KBM-7 (cell line): ENCODE measurements at regions not wholly inside any gene's neighbourhood (a gene's known extent, or its start where the extent isn't known, plus 50 kb on each side); places are given as distances from the start of the nearest gene placed in this dataset.

ENCODE experiments used
- DNase-seq: peaks from one replicate; pipeline ENCODE4 v3.0.0-alpha.2; 2015
- in situ Hi-C: fragments of 300-500 bp; cut with MboI; formaldehyde crosslinking; loops from 2 replicates; pipeline ENCODE4 v1.14.3; 2020; ENCODE audit warnings: low sequenced_read_pairs, low pct_unique_long_range_greater_than_20kb, mixed read lengths

DNA sequence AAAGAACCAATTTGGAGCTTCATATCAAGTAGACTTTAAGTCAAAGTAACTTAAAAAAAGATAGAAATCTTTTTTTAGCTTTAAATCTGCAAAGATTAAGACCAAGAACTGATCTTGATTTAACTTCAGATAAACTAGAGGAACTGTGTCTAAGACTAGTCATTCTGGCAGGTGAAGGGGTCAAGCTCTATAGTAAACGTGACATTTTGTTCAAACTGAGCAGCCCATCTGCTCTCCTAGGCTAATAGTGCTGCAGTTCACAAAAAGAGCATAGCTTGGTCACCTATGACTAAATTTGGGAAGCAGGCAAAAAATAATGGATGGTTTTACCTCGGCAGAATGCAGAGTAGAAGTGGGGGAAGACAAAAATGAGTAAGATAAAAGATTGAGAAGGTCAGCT lies 168.8 kb upstream of the ALCAM start:
- in situ Hi-C loops = no loop called here
- DNase-seq = no peak

DNA sequence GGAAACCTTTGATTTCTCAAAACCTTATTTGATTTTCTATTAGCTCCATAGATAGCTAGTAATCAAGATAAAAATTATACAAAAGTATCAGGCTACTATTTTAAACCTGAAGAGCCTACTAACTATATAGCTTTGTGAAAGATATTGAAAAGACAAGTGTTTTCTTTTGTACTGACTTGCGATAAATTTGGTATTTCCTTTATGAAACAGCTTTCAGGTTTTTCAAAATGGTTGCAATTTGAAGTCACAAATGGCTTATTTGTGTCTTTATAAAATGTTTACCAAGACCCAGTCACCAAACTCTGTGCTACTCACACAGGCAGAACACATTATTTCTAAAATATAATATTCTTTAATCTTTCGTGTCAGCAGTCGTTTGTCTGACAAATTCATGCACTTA lies 167.5 kb upstream of the ALCAM start:
- in situ Hi-C loops = no loop called here
- DNase-seq = no peak

GRCh38 chr3:105210141-105210540 lies 156.6 kb upstream of the ALCAM start:
- no peak for DNase-seq

DNA sequence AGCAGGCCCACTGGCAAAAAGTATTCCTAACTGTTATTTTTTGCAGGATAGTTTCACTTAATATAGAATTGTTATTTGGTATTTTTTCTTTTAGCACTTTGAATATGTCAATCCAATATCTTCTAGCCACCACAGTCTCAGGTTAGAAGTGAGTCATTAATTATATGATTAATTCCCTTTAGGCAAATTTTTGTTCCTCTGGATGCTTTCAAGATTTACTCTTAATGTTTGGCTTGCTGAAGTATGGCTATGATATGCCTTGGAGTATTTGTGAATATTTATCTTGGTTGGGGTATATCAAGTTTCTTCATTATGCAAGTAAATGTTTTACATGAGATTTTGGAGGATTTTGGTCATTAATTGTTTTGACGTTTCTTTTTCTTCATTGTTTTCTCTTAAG lies 152.1 kb upstream of the ALCAM start:
- no peak for DNase-seq
- in situ Hi-C loops = no loop called here

More at GRCh38 chr3:105210141-105210540, 156.6 kb upstream of the ALCAM start:
- in situ Hi-C loops = no loop called here

DNA sequence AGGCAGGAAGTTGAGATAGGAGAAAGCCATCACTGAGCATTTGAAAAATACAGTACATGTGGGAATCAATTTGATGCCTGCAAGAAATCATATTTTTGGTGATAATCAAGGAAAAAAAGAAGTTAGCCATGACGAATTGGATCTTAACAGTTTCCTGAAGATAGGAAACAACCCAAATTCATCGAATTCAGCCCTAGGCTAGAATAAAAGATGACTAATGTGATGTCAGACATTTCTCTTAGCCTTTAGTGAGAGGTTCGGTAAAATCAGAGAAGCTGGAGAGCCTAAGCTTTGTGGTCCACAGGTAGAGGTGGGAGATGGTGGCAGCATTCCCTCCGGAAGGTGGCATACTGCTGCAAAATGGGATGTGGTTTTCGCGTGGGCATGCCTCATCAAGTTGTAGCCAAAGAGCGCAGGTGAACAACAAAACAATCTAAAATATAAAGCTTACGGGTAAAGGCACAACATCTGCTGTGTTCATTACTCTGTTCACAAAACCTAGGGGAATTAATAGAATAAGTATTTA lies 144.1 kb upstream of the ALCAM start:
- in situ Hi-C loops = no loop called here
- no peak for DNase-seq

DNA sequence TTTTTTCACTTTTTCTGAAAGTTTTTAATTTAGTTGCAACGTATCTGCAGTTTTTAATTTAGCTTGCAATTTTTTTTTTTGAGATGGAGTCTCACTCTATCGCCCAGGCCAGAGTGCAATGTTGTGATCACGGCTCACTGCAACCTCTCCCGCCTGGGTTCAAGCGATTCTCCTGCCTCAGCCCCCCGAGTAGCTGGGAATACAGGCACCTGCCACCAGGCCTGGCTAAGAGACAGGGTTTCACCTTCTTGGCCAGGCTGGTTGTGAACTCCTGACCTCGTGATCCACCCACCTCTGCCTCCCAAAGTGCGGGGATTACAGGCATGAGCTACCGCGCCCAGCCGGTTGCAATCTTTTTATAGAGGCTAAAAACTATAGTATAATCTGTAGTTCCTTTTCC lies 142.9 kb upstream of the ALCAM start:
- DNase-seq = no peak
- in situ Hi-C loops = no loop called here

DNA sequence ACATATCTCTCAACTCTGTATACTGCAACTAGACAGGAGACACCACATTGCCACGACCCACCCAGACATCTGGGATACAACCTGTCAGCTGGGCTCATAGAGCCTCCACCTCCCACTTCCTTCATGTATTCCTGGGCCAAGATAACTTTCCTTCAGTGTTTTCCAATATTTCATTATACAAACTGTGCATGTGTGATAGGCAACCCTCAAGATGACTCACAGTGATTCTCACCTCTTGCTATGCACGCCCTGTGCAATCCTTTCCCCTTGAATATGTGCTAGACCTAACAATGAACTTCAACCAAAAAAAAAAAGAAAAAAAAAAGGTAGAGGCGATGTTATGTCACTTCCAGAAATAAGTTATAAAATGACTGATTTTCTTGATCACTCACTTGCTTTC lies 138.0 kb upstream of the ALCAM start:
- DNase-seq = no peak
- in situ Hi-C loops = no loop called here

DNA sequence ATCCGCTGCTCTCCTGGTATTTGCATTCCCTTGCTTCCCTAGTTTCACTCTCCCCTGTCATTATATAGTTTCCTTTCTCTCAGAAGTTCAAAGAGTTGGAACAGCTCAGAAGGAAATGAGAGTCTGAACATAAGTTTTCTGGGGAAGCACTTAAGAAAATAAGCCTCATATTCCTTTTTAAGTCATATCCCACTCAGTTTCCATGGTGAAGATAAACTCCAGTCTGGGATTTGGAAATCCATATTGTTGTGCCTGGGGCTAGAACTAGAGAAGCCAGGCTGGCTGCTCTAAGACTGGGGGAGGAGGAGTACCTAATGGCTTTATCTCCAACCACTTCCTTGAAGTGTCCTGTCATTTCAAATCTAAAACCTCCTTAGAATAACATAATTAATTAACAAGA lies 134.2 kb upstream of the ALCAM start:
- DNase-seq = no peak
- in situ Hi-C loops = no loop called here

DNA sequence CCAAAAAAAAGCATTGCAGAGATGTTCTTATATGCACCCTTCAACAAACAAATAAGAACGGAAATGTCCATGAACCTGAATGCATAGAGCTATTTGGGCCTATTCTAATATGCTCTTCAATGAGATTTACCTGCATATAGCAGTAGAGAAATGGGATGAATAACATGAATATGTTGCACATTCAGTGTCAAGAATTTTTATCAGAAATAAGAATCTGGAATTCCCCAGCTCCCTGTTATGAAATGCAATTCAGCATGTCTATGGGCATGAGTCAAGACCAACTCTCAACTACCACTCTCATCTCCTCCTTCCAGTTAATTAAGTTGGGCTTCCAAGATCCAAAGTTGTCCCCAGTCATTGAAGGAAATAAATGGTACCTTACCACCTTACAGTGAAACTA lies 133.7 kb upstream of the ALCAM start:
- in situ Hi-C loops = no loop called here
- no peak for DNase-seq

DNA sequence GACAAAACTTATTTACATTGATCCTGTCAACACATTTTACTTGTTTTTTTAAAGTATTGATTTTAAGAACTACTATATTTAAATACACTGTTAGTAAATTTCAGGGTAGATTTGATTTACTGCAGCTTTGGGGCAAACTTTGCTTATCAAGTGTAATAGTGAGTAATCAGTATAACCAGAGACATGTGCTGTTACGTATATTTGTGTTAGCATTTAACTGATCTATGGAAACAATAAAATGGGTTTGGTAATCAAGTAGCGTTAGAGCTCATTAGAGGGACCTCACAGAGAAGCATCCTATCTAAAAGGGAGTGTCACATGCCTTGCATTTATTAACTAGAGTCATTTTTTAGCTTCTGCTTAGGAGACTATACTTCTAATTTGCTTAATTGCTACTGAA lies 131.5 kb upstream of the ALCAM start:
- DNase-seq = no peak
- in situ Hi-C loops = no loop called here

- in situ Hi-C loops = no loop called here
- no peak for DNase-seq
These were observed 130.9 kb upstream of the ALCAM start for GRCh38 chr3:105235785-105236184.

- in situ Hi-C loops = no loop called here
- no peak for DNase-seq
These were observed 128.3 kb upstream of the ALCAM start for GRCh38 chr3:105238367-105238766.

- in situ Hi-C loops = no loop called here
- DNase-seq = no peak
These were observed 123.6 kb upstream of the ALCAM start for GRCh38 chr3:105243076-105243475.

DNA sequence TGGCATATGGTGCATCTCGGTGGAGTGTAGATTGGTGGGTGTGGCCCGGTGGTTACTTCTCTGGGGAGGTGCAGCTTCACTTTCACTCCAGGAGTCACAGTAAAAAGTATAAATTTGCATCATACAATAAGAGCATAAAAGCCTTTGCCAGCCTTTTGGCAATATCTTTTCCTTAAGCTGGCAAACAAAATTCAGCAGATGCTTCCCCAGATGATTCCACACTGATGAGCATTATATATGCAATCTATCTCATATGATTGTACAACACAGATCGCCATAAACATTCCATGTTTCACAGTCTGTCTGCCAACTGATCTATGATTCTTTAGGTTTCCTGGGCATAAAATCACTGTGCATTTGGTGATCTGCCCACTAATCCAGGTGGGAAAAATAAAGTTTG lies 120.2 kb upstream of the ALCAM start:
- in situ Hi-C loops = no loop called here
- DNase-seq = no peak

GRCh38 chr3:105253225-105253624 lies 113.5 kb upstream of the ALCAM start:
- in situ Hi-C loops = no loop called here
- DNase-seq = no peak

GRCh38 chr3:105254154-105254553 lies 112.6 kb upstream of the ALCAM start:
- in situ Hi-C loops = no loop called here

DNA sequence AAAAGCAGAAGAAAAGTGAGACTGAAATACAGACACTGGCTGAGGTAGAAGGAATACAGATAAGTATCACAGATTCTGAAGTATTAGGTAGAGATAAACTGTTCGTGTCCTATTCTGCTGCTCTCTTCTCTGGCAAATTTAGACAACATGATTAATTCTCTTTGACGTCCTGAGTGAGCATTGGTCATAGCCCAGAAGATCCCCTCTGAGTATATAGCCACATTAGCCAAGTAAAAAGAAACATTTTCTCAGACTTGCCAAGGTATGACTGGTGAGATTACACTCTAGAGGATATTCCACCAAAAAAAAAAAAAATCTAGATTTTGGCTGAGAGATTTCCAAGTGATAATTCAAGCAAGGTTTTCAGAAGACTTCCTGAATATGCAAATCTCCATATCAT lies 111.4 kb upstream of the ALCAM start:
- in situ Hi-C loops = no loop called here

More at GRCh38 chr3:105254154-105254553, 112.6 kb upstream of the ALCAM start:
- no peak for DNase-seq

DNA sequence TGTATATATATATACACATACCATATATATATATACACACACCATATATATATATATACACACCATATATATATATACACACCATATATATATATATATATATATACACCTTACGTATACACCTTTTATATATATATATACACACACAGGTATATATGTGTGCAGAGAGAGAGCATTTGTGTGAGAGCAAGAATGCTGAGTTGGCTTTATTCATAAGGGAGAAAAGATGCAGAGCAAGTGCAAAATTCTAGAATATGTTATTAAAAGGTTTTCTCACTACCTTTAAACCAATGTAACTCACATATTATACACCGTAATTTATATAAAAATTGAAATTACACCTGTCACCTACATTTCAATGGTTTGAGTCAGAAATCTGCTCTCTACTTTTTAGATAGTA lies 107.2 kb upstream of the ALCAM start:
- DNase-seq = no peak
- in situ Hi-C loops = no loop called here

More for the DNA sequence above, 111.4 kb upstream of the ALCAM start:
- no peak for DNase-seq

DNA sequence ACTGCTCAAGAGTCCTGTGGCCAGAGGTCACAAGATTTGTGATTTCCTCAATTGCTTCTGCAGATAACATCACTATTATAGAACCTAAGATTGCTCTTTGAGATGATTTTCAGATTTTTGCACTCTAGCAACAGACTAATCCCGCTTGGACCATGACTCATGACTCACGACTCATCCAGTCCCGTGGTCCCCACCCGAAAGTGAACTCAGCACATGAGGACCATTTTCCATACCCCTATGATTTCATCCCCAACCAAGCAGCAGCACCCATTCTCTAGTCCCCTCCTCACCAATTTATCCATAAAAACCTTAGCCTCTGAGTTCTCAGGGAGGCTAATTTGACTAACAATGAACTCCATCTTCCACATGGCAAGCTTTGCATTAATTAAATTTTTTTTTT lies 106.3 kb upstream of the ALCAM start:
- in situ Hi-C loops = no loop called here

GRCh38 chr3:105274536-105274935 lies 92.2 kb upstream of the ALCAM start:
- in situ Hi-C loops = no loop called here
- no peak for DNase-seq

More for the DNA sequence above, 106.3 kb upstream of the ALCAM start:
- DNase-seq = no peak

DNA sequence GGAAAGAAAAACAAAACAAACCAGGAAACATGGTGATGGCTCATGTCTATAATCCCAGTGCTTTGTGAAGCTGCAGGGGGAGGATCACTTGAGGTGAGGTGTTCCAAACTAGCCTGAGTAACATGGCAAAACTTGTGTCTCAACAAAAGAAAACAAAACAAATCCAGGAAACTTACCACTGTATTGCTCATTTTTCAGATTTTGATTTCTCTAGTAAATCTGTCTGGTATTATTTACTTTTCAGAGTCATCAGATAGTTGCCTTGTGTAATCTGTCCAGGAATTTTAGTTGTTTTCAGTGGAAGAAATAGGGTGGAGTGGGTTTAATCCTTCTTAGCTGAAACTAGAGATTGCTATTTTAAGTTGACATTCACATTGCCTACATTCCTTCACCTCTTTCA lies 91.8 kb upstream of the ALCAM start:
- no peak for DNase-seq
- in situ Hi-C loops = no loop called here

- no peak for DNase-seq
- in situ Hi-C loops = no loop called here
These were observed 89.1 kb upstream of the ALCAM start for GRCh38 chr3:105277656-105278055.
